H9 (cell line): ENCODE measurements at regions not wholly inside any gene's neighbourhood (a gene's known extent, or its start where the extent isn't known, plus 50 kb on each side); places are given as distances from the start of the nearest gene placed in this dataset.

ENCODE experiments used
- DNase-seq: peaks from one replicate; pipeline ENCODE4 v3.0.0-alpha.2; 2017
- H2AFZ ChIP-seq: one replicate; pipeline ENCODE4 v1.6.1; 2013; ENCODE audit warnings: mild to moderate bottlenecking, low read length, control low read depth, moderate library complexity
- H2AK5ac ChIP-seq: 2 replicates; pipeline ENCODE4 v1.6.1; 2013; ENCODE audit warnings: low read length, control low read depth, mixed read lengths; ENCODE audit not compliant: insufficient read length
- H2BK120ac ChIP-seq: one replicate; pipeline ENCODE4 v1.6.1; 2013; ENCODE audit warnings: low read depth, mild to moderate bottlenecking, low read length, control low read depth, inconsistent platforms; ENCODE audit not compliant: poor library complexity, severe bottlenecking
- H2BK12ac ChIP-seq: 2 replicates; pipeline ENCODE4 v1.6.1; 2013; ENCODE audit warnings: low read length, control low read depth, mixed read lengths, low read depth; ENCODE audit not compliant: insufficient read length
- H2BK15ac ChIP-seq: 2 replicates; pipeline ENCODE4 v1.6.1; 2013; ENCODE audit warnings: low read depth, low read length, control low read depth
- H2BK20ac ChIP-seq: one replicate; pipeline ENCODE4 v1.6.1; 2013; ENCODE audit warnings: low read depth, mild to moderate bottlenecking, low read length, control low read depth, inconsistent platforms; ENCODE audit not compliant: poor library complexity, severe bottlenecking
- H2BK5ac ChIP-seq: 2 replicates; pipeline ENCODE4 v1.6.1; 2013; ENCODE audit warnings: low read length, control low read depth, mixed read lengths; ENCODE audit not compliant: insufficient read length
- H3K14ac ChIP-seq: 2 replicates; pipeline ENCODE4 v1.6.1; 2013; ENCODE audit warnings: low read length, control low read depth; ENCODE audit not compliant: insufficient read depth
- H3K18ac ChIP-seq: 2 replicates; pipeline ENCODE4 v1.6.1; 2013; ENCODE audit warnings: low read depth, mild to moderate bottlenecking, mixed read lengths, low read length, control low read depth; ENCODE audit not compliant: insufficient read length
- H3K23ac ChIP-seq: 2 replicates; pipeline ENCODE4 v1.6.1; 2013; ENCODE audit warnings: low read length, control low read depth, mixed read lengths, low read depth; ENCODE audit not compliant: insufficient read length
- H3K23me2 ChIP-seq: 2 replicates; pipeline ENCODE4 v1.6.1; 2013; ENCODE audit warnings: low read depth, mild to moderate bottlenecking, mixed read lengths, low read length, control low read depth; ENCODE audit not compliant: insufficient read length, poor library complexity, severe bottlenecking
- H3K27ac ChIP-seq: 2 replicates; pipeline ENCODE4 v1.5.1; 2013; ENCODE audit warnings: low read length, control low read depth, mixed read lengths, low read depth; ENCODE audit not compliant: insufficient read length
- H3K27me3 ChIP-seq: 2 replicates; pipeline ENCODE4 v1.6.1; 2013; ENCODE audit warnings: low read length, control low read depth, inconsistent platforms; ENCODE audit not compliant: insufficient read depth
- H3K4ac ChIP-seq: 2 replicates; pipeline ENCODE4 v1.6.1; 2013; ENCODE audit warnings: low read depth, mild to moderate bottlenecking, control low read depth, inconsistent platforms, low read length, moderate library complexity
- H3K4me1 ChIP-seq: 2 replicates; pipeline ENCODE4 v1.6.1; 2013; ENCODE audit warnings: low read length, control low read depth, inconsistent platforms; ENCODE audit not compliant: insufficient read depth
- H3K4me2 ChIP-seq: 2 replicates; pipeline ENCODE4 v1.6.1; 2013; ENCODE audit warnings: low read length, control low read depth, mixed read lengths; ENCODE audit not compliant: insufficient read length, insufficient read depth
- H3K56ac ChIP-seq: 2 replicates; pipeline ENCODE4 v1.6.1; 2013; ENCODE audit warnings: low read depth, mild to moderate bottlenecking, mixed read lengths, low read length, control low read depth; ENCODE audit not compliant: insufficient read length
- H3K79me1 ChIP-seq: 2 replicates; pipeline ENCODE4 v1.6.1; 2013; ENCODE audit warnings: low read depth, mild to moderate bottlenecking, moderate library complexity, low read length, control low read depth, inconsistent platforms; ENCODE audit not compliant: insufficient read depth, poor library complexity, severe bottlenecking
- H3K79me2 ChIP-seq: 2 replicates; pipeline ENCODE4 v1.6.1; 2013; ENCODE audit warnings: low read length, control low read depth, inconsistent platforms; ENCODE audit not compliant: insufficient read depth
- H3K9ac ChIP-seq: 2 replicates; pipeline ENCODE4 v1.6.1; 2013; ENCODE audit warnings: low read length, control low read depth, mixed read lengths; ENCODE audit not compliant: insufficient read length; ENCODE audit errors: extremely low read depth
- H3K9me3 ChIP-seq: one replicate; pipeline ENCODE4 v1.6.1; 2013; ENCODE audit warnings: low read depth, low read length, inconsistent platforms; ENCODE audit not compliant: control insufficient read depth
- H3T11ph ChIP-seq: one replicate; pipeline ENCODE4 v1.6.1; 2013; ENCODE audit warnings: mild to moderate bottlenecking, low read length, control low read depth, inconsistent platforms
- H4K20me1 ChIP-seq: one replicate; pipeline ENCODE4 v1.6.1; 2013; ENCODE audit not compliant: control insufficient read depth, insufficient read length, insufficient read depth
- H4K5ac ChIP-seq: 2 replicates; pipeline ENCODE4 v1.6.1; 2013; ENCODE audit warnings: low read depth, mild to moderate bottlenecking, mixed read lengths, low read length, control low read depth; ENCODE audit not compliant: insufficient read length
- H4K8ac ChIP-seq: replicated peaks from 2 replicates; pipeline ENCODE4 v1.6.1; 2013; ENCODE audit warnings: low read length, control low read depth, mixed read lengths, low read depth; ENCODE audit not compliant: insufficient read length
- H4K91ac ChIP-seq: 2 replicates; pipeline ENCODE4 v1.6.1; 2013; ENCODE audit warnings: low read depth, mild to moderate bottlenecking, moderate library complexity, mixed read lengths, low read length, control low read depth; ENCODE audit not compliant: insufficient read length
- H3K27ac Mint-ChIP-seq, 3 experiments: 2 replicates in 2 of 3; 3 replicates in 1 of 3; pipeline ENCODE4 v1.8.0; 2020 to 2021; ENCODE audit warnings: mixed read lengths in 3 of 3, mild to moderate bottlenecking in 1 of 3, moderate library complexity in 1 of 3
- H3K27me3 Mint-ChIP-seq: 2 replicates; pipeline ENCODE4 v1.8.0; 2021; ENCODE audit warnings: low read depth, mild to moderate bottlenecking, moderate library complexity, mixed read lengths
- H3K36me3 Mint-ChIP-seq, 3 experiments: 2 replicates in 2 of 3; 3 replicates in 1 of 3; pipeline ENCODE4 v1.8.0; 2020 to 2021; ENCODE audit warnings: low read depth in 3 of 3, mixed read lengths in 3 of 3; ENCODE audit not compliant: insufficient read depth in 1 of 3
- H3K4me1 Mint-ChIP-seq, 2 experiments: 2 replicates each; pipeline ENCODE4 v1.8.0; 2020; ENCODE audit warnings: mixed read lengths in 2 of 2
- H3K4me3 Mint-ChIP-seq, 2 experiments: 2 replicates in 1 of 2; 3 replicates in 1 of 2; pipeline ENCODE4 v1.8.0; 2020 to 2021; ENCODE audit warnings: mild to moderate bottlenecking in 2 of 2, mixed read lengths in 2 of 2, moderate library complexity in 1 of 2
- H3K9me3 Mint-ChIP-seq, 2 experiments: 2 replicates in 1 of 2; 3 replicates in 1 of 2; pipeline ENCODE4 v1.8.0; 2020; ENCODE audit warnings: mild to moderate bottlenecking in 2 of 2, mixed read lengths in 2 of 2, moderate library complexity in 1 of 2
- WGBS: extraction: QIAGEN DNeasy Blood & Tissue Kit; methylation state at CpG from one replicate; pipeline ENCODE4 v1.1.7; 2013; ENCODE audit warnings: missing lambda C conversion rate, low lambda C conversion rate, mixed read lengths; ENCODE audit not compliant: insufficient read length; ENCODE audit errors: extremely low coverage; 5-methylcytosine and 5-hydroxymethylcytosine counted together
- TF ChIP-seq, protein P1 (sequence below): fragments of 200-600 bp; sonication (generic); conservative IDR thresholded peaks from 3 replicates; pipeline ENCODE4 v1.8.0; 2021; ENCODE audit warnings: antibody characterized with exemption, mild to moderate bottlenecking

DNA sequence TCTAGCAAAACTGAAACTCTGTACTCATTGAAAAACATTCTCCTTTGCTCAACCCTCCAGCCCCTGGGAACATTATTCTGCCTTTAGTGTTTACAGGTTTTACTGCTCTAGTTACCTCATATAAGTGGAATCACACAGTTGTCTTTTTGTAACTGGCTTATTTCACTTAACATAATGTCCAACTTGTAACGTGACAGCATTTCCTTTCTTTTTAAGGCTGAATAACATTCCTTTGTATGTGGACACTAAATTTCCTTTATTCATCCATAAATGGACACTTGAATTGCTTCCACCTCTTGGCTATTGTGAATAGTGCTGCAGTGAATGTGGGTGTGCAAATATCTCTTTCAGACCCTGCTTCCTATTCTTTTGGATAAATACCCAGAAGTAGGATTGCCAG is 144.9 kb downstream of the ACTR3 start:
- Mint-ChIP-seq H3K4me1 (peaks cover 18 to 20% of the 10 kb centered on the region in 2 experiments), H3K27ac (no peak overlapping the region), H3K36me3 (no peaks in the 10 kb centered on the region), H3K9me3 (no peaks in the 10 kb centered on the region; a peak in 2 of 5 replicates), H3K4me3 (no peak overlapping the region), H3K27me3 (no peaks in the 10 kb centered on the region; the same call in 1 of the 2 replicates)
- Histone ChIP-seq H3T11ph (no peak overlapping the region), H3K27ac (no peak overlapping the region), H3K4ac (no peak overlapping the region), H3K23ac (no peak overlapping the region), H3K23me2 (no peaks in the 10 kb centered on the region), H2BK5ac (no peak overlapping the region), H3K56ac (no peak overlapping the region), H2AK5ac (no peak overlapping the region), H3K4me2 (no peak overlapping the region), H3K79me1 (no peaks in the 10 kb centered on the region), H3K4me1 (no peaks in the 10 kb centered on the region; the same call in 1 of the 2 replicates), H3K79me2 (no peaks in the 10 kb centered on the region), H3K9me3 (no peaks in the 10 kb centered on the region), H3K18ac (no peak overlapping the region), H4K5ac (no peak overlapping the region), H2BK120ac (no peak overlapping the region), H2BK15ac (no peak overlapping the region), H2AFZ (no peak overlapping the region), H2BK20ac (no peak overlapping the region), H4K20me1 (no peaks in the 10 kb centered on the region), H4K91ac (no peak overlapping the region), H3K27me3 (no peaks in the 10 kb centered on the region), H2BK12ac (no peak overlapping the region), H4K8ac (no peak overlapping the region), H3K9ac (no peak overlapping the region), H3K14ac (no peak overlapping the region)
- no peak for DNase-seq
- WGBS = no CpG with 5 or more reads among the region's 1 CpG
- TF ChIP-seq, protein P1, sequence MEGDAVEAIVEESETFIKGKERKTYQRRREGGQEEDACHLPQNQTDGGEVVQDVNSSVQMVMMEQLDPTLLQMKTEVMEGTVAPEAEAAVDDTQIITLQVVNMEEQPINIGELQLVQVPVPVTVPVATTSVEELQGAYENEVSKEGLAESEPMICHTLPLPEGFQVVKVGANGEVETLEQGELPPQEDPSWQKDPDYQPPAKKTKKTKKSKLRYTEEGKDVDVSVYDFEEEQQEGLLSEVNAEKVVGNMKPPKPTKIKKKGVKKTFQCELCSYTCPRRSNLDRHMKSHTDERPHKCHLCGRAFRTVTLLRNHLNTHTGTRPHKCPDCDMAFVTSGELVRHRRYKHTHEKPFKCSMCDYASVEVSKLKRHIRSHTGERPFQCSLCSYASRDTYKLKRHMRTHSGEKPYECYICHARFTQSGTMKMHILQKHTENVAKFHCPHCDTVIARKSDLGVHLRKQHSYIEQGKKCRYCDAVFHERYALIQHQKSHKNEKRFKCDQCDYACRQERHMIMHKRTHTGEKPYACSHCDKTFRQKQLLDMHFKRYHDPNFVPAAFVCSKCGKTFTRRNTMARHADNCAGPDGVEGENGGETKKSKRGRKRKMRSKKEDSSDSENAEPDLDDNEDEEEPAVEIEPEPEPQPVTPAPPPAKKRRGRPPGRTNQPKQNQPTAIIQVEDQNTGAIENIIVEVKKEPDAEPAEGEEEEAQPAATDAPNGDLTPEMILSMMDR = no peak
